GM23338 (cell line): ENCODE measurements at regions not wholly inside any gene's neighbourhood (a gene's known extent, or its start where the extent isn't known, plus 50 kb on each side); places are given as distances from the start of the nearest gene placed in this dataset.

ENCODE experiments used
- ATAC-seq: fragments of 200-7000 bp; cut with Tn5 transposase; 3 replicates; pipeline ENCODE4 v1.9.1; 2020
- DNase-seq: peaks from one replicate; pipeline ENCODE4 v3.0.0-alpha.2; 2015; ENCODE audit warnings: low spot score
- H2AFZ ChIP-seq: fragments of 200-600 bp; sonication (generic); 2 replicates; pipeline ENCODE4 v1.8.0; 2016; ENCODE audit warnings: antibody characterized with exemption, mild to moderate bottlenecking, moderate library complexity
- H3F3A ChIP-seq: fragments of 200-600 bp; sonication (generic); replicated peaks from 2 replicates; pipeline ENCODE4 v1.8.0; 2017; ENCODE audit warnings: antibody characterized with exemption, mixed run types, low read depth
- H3K27ac ChIP-seq: fragments of 200-600 bp; sonication (generic); 2 replicates; pipeline ENCODE4 v1.6.1; 2016; ENCODE audit warnings: low read depth
- H3K27me3 ChIP-seq: fragments of 200-600 bp; sonication (generic); 2 replicates; pipeline ENCODE4 v1.8.0; 2016; ENCODE audit warnings: mild to moderate bottlenecking, mixed run types, moderate library complexity; ENCODE audit not compliant: insufficient read depth
- H3K36me3 ChIP-seq: fragments of 200-600 bp; sonication (generic); 2 replicates; pipeline ENCODE4 v1.8.0; 2016; ENCODE audit warnings: mild to moderate bottlenecking; ENCODE audit not compliant: insufficient read depth
- H3K4me1 ChIP-seq: fragments of 200-600 bp; sonication (generic); 2 replicates; pipeline ENCODE4 v1.8.0; 2016; ENCODE audit warnings: mild to moderate bottlenecking, moderate library complexity; ENCODE audit not compliant: insufficient read depth
- H3K4me2 ChIP-seq: fragments of 200-600 bp; sonication (generic); 2 replicates; pipeline ENCODE4 v1.7.1; 2017; ENCODE audit warnings: mixed run types
- H3K4me3 ChIP-seq: fragments of 200-600 bp; sonication (generic); 2 replicates; pipeline ENCODE4 v1.6.1; 2016; ENCODE audit warnings: mixed run types
- H3K79me2 ChIP-seq: fragments of 200-600 bp; sonication (generic); replicated peaks from 2 replicates; pipeline ENCODE4 v1.8.0; 2017; ENCODE audit warnings: mild to moderate bottlenecking; ENCODE audit not compliant: insufficient read depth
- H3K9me2 ChIP-seq: fragments of 200-600 bp; sonication (generic); 2 replicates; pipeline ENCODE4 v1.8.0; 2017; ENCODE audit not compliant: insufficient read depth
- H4K20me1 ChIP-seq: fragments of 200-600 bp; sonication (generic); replicated peaks from 2 replicates; pipeline ENCODE4 v1.8.0; 2017; ENCODE audit warnings: mild to moderate bottlenecking; ENCODE audit not compliant: insufficient read depth
- H3K27ac Mint-ChIP-seq: 2 replicates; pipeline ENCODE4 v1.8.0; 2020; ENCODE audit warnings: inconsistent platforms, mild to moderate bottlenecking, moderate library complexity, mixed read lengths
- H3K27me3 Mint-ChIP-seq: 3 replicates; pipeline ENCODE4 v1.8.0; 2022; ENCODE audit warnings: low read depth, mild to moderate bottlenecking, moderate library complexity, mixed read lengths, inconsistent platforms; ENCODE audit not compliant: insufficient read depth, poor library complexity
- H3K36me3 Mint-ChIP-seq: 3 replicates; pipeline ENCODE4 v1.8.0; 2021; ENCODE audit warnings: low read depth, mild to moderate bottlenecking, inconsistent platforms, moderate library complexity, mixed read lengths
- H3K4me1 Mint-ChIP-seq: 3 replicates; pipeline ENCODE4 v1.8.0; 2020; ENCODE audit warnings: mild to moderate bottlenecking, inconsistent platforms, mixed read lengths
- H3K4me3 Mint-ChIP-seq: 3 replicates; pipeline ENCODE4 v1.8.0; 2021; ENCODE audit warnings: moderate library complexity, mild to moderate bottlenecking, inconsistent platforms, mixed read lengths
- H3K9me3 Mint-ChIP-seq: 3 replicates; pipeline ENCODE4 v1.8.0; 2020; ENCODE audit warnings: moderate library complexity, mild to moderate bottlenecking, inconsistent platforms, mixed read lengths
- CREB1 ChIP-seq: fragments of 250-450 bp; sonication (Bioruptor Pico); IDR thresholded peaks from 2 replicates; pipeline ENCODE4 v1.5.0; 2020; ENCODE audit warnings: low read depth, mild to moderate bottlenecking, moderate library complexity
- EZH2 ChIP-seq: fragments of 200-600 bp; sonication (generic); IDR thresholded peaks from one replicate; pipeline ENCODE4 v1.8.0; 2017; ENCODE audit warnings: antibody characterized with exemption, mild to moderate bottlenecking, low read depth; ENCODE audit not compliant: unreplicated experiment
- NANOG ChIP-seq: IDR thresholded peaks from 2 replicates; pipeline ENCODE4 v1.6.1; 2016; ENCODE audit warnings: antibody characterized with exemption, borderline replicate concordance
- POLR2AphosphoS5 ChIP-seq: IDR thresholded peaks from 2 replicates; pipeline ENCODE4 v1.6.1; 2016; ENCODE audit warnings: antibody characterized with exemption, low read depth
- STAT1 ChIP-seq: IDR thresholded peaks from one replicate; pipeline ENCODE4 v1.6.1; 2016; ENCODE audit warnings: antibody characterized with exemption; ENCODE audit not compliant: unreplicated experiment
- ZNF114 ChIP-seq: fragments of 250-450 bp; sonication (Bioruptor Pico); IDR thresholded peaks from 2 replicates; pipeline ENCODE4 v1.5.0; 2020; ENCODE audit warnings: mild to moderate bottlenecking, moderate library complexity
- ZNF331 ChIP-seq: fragments of 250-450 bp; sonication (Bioruptor Pico); IDR thresholded peaks from 2 replicates; pipeline ENCODE4 v1.5.0; 2020; ENCODE audit warnings: low read depth, mild to moderate bottlenecking, moderate library complexity
- TF ChIP-seq, protein P1 (sequence below): fragments of 250-450 bp; sonication (Bioruptor Pico); IDR thresholded peaks from 2 replicates; pipeline ENCODE4 v1.5.0; 2020; ENCODE audit warnings: mild to moderate bottlenecking, moderate library complexity
- TF ChIP-seq, protein P2 (sequence below): IDR thresholded peaks from 2 replicates; pipeline ENCODE4 v1.6.1; 2016; ENCODE audit warnings: antibody characterized with exemption
- TF ChIP-seq, protein P3 (sequence below): IDR thresholded peaks from one replicate; pipeline ENCODE4 v1.6.1; 2018; ENCODE audit warnings: antibody characterized with exemption; ENCODE audit not compliant: unreplicated experiment

DNA sequence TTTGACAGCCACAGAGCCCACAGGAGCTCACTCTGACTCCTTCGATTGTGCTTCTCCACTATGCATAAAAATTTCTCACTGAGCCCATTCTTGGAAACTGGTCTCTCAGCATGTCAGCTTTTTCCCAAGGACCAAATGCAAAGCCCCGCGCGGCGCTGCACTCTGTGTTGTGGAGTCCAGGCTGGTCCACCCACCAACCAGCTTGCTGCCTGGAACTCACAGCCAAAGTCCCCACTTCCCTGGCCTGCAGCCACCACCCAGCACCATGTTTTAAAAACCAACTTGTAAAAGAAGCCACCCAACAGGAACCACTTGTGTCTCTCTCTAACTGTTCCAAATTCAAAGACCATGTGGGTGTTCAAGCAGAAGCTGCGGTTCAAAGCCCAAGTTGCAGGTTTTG is 124.4 kb downstream of the SPATA19 start:
- no peaks in the 10 kb centered on the region for H3K36me3 ChIP-seq
- H3K4me1 Mint-ChIP-seq: no peaks in the 10 kb centered on the region; the same call in 2 of the 3 replicates
- H3K27ac ChIP-seq: no peak overlapping the region
- H3K4me3 Mint-ChIP-seq: no peak overlapping the region
- no peak overlapping the region for H3K27ac Mint-ChIP-seq
- no peaks in the 10 kb centered on the region for H3K9me3 Mint-ChIP-seq
- no peaks in the 10 kb centered on the region for H3K9me2 ChIP-seq
- H3K4me2 ChIP-seq: no peak overlapping the region
- no peak overlapping the region for H3K4me3 ChIP-seq
- H3K27me3 Mint-ChIP-seq: peaks cover 3% of the 10 kb centered on the region
- no peaks in the 10 kb centered on the region for H3K4me1 ChIP-seq
- TF ChIP-seq, protein P1, sequence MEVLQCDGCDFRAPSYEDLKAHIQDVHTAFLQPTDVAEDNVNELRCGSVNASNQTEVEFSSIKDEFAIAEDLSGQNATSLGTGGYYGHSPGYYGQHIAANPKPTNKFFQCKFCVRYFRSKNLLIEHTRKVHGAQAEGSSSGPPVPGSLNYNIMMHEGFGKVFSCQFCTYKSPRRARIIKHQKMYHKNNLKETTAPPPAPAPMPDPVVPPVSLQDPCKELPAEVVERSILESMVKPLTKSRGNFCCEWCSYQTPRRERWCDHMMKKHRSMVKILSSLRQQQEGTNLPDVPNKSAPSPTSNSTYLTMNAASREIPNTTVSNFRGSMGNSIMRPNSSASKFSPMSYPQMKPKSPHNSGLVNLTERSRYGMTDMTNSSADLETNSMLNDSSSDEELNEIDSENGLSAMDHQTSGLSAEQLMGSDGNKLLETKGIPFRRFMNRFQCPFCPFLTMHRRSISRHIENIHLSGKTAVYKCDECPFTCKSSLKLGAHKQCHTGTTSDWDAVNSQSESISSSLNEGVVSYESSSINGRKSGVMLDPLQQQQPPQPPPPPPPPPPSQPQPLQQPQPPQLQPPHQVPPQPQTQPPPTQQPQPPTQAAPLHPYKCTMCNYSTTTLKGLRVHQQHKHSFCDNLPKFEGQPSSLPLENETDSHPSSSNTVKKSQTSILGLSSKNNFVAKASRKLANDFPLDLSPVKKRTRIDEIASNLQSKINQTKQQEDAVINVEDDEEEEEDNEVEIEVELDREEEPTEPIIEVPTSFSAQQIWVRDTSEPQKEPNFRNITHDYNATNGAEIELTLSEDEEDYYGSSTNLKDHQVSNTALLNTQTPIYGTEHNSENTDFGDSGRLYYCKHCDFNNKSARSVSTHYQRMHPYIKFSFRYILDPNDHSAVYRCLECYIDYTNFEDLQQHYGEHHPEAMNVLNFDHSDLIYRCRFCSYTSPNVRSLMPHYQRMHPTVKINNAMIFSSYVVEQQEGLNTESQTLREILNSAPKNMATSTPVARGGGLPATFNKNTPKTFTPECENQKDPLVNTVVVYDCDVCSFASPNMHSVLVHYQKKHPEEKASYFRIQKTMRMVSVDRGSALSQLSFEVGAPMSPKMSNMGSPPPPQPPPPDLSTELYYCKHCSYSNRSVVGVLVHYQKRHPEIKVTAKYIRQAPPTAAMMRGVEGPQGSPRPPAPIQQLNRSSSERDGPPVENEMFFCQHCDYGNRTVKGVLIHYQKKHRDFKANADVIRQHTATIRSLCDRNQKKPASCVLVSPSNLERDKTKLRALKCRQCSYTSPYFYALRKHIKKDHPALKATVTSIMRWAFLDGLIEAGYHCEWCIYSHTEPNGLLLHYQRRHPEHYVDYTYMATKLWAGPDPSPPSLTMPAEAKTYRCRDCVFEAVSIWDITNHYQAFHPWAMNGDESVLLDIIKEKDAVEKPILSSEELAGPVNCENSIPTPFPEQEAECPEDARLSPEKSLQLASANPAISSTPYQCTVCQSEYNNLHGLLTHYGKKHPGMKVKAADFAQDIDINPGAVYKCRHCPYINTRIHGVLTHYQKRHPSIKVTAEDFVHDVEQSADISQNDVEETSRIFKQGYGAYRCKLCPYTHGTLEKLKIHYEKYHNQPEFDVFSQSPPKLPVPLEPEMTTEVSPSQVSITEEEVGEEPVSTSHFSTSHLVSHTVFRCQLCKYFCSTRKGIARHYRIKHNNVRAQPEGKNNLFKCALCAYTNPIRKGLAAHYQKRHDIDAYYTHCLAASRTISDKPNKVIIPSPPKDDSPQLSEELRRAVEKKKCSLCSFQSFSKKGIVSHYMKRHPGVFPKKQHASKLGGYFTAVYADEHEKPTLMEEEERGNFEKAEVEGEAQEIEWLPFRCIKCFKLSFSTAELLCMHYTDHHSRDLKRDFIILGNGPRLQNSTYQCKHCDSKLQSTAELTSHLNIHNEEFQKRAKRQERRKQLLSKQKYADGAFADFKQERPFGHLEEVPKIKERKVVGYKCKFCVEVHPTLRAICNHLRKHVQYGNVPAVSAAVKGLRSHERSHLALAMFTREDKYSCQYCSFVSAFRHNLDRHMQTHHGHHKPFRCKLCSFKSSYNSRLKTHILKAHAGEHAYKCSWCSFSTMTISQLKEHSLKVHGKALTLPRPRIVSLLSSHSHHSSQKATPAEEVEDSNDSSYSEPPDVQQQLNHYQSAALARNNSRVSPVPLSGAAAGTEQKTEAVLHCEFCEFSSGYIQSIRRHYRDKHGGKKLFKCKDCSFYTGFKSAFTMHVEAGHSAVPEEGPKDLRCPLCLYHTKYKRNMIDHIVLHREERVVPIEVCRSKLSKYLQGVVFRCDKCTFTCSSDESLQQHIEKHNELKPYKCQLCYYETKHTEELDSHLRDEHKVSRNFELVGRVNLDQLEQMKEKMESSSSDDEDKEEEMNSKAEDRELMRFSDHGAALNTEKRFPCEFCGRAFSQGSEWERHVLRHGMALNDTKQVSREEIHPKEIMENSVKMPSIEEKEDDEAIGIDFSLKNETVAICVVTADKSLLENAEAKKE (CRISPR knock-in tag): no peak
- TF ChIP-seq POLR2AphosphoS5 (no peak), NANOG (no peak), CREB1 (CRISPR knock-in tag) (no peak), EZH2 (no peak), ZNF114 (no peak), STAT1 (no peak), ZNF331 (no peak)
- TF ChIP-seq, protein P2, sequence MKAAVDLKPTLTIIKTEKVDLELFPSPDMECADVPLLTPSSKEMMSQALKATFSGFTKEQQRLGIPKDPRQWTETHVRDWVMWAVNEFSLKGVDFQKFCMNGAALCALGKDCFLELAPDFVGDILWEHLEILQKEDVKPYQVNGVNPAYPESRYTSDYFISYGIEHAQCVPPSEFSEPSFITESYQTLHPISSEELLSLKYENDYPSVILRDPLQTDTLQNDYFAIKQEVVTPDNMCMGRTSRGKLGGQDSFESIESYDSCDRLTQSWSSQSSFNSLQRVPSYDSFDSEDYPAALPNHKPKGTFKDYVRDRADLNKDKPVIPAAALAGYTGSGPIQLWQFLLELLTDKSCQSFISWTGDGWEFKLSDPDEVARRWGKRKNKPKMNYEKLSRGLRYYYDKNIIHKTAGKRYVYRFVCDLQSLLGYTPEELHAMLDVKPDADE: no peak
- TF ChIP-seq, protein P3, sequence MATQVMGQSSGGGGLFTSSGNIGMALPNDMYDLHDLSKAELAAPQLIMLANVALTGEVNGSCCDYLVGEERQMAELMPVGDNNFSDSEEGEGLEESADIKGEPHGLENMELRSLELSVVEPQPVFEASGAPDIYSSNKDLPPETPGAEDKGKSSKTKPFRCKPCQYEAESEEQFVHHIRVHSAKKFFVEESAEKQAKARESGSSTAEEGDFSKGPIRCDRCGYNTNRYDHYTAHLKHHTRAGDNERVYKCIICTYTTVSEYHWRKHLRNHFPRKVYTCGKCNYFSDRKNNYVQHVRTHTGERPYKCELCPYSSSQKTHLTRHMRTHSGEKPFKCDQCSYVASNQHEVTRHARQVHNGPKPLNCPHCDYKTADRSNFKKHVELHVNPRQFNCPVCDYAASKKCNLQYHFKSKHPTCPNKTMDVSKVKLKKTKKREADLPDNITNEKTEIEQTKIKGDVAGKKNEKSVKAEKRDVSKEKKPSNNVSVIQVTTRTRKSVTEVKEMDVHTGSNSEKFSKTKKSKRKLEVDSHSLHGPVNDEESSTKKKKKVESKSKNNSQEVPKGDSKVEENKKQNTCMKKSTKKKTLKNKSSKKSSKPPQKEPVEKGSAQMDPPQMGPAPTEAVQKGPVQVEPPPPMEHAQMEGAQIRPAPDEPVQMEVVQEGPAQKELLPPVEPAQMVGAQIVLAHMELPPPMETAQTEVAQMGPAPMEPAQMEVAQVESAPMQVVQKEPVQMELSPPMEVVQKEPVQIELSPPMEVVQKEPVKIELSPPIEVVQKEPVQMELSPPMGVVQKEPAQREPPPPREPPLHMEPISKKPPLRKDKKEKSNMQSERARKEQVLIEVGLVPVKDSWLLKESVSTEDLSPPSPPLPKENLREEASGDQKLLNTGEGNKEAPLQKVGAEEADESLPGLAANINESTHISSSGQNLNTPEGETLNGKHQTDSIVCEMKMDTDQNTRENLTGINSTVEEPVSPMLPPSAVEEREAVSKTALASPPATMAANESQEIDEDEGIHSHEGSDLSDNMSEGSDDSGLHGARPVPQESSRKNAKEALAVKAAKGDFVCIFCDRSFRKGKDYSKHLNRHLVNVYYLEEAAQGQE: no peak
- H3F3A ChIP-seq: no peaks in the 10 kb centered on the region
- no peaks in the 10 kb centered on the region for H3K27me3 ChIP-seq
- H3K79me2 ChIP-seq: no peaks in the 10 kb centered on the region
- H3K36me3 Mint-ChIP-seq: no peaks in the 10 kb centered on the region
- no peak for DNase-seq
- H4K20me1 ChIP-seq: no peaks in the 10 kb centered on the region
- no peak for ATAC-seq
- no peak overlapping the region for H2AFZ ChIP-seq
